BJ (cell line): ENCODE measurements at regions not wholly inside any gene's neighbourhood (a gene's known extent, or its start where the extent isn't known, plus 50 kb on each side); places are given as distances from the start of the nearest gene placed in this dataset.
A peak's percentile ranks its signal among the peaks of the same experiment; 100 is the strongest.
"Not testable (repeated sequence)": the region's sequence is repeated elsewhere in the genome, so short reads cannot be mapped to it uniquely, and the experiment has no call there.

Experiments
- CTCF ChIA-PET: fragments of 350-600 bp; formaldehyde crosslinking; extraction: SDS; loops from one replicate; lab custom pipeline; 2021; ENCODE audit warnings: antibody characterized with exemption, inconsistent platforms; lab: Yijun Ruan, JAX
- POLR2A ChIA-PET: fragments of 300-600 bp; sonication (Branson Sonifier 250); formaldehyde crosslinking; extraction: SDS; loops from one replicate; lab custom pipeline; 2021; ENCODE audit warnings: antibody characterized with exemption; lab: Charles Lee
- DNase-seq: peaks from one replicate; pipeline ENCODE4 v3.0.0-alpha.2; 2011; ENCODE audit warnings: low read depth
- H3K27me3 ChIP-seq: 2 replicates; pipeline ENCODE4 v1.6.0; 2011; ENCODE audit warnings: low read length; ENCODE audit not compliant: control insufficient read depth, insufficient read depth
- H3K36me3 ChIP-seq: 2 replicates; pipeline ENCODE4 v1.5.1; 2011; ENCODE audit warnings: low read length; ENCODE audit not compliant: control insufficient read depth, insufficient read depth
- H3K4me3 ChIP-seq: 2 replicates; pipeline ENCODE4 v1.5.1; 2011; ENCODE audit warnings: low read depth, mild to moderate bottlenecking, control low read depth, low read length
- TF ChIP-seq, protein P1 (sequence below): IDR thresholded peaks from 2 replicates; pipeline ENCODE4 v1.5.1; 2011; ENCODE audit warnings: low read depth, mild to moderate bottlenecking, control low read depth, inconsistent platforms, low read length, moderate library complexity; ENCODE audit not compliant: insufficient read depth

DNA sequence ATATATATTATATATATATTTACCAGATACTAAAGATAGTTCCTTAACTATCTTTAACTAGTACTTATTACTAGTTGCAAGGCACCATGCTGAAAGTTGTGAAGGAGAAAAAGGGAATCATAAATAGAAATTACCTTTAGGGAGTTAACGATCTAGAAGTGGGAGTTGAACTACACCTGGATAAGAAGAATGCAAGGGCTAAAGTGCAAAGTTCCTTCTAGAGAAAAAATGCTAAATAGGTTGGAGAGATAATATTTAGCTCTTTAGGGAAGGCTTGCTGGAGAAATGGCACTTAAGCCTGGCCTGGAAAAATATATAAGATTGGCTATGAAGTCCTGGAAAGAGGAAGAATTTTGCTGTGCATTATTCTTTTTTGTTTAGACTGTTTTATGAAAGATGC is 130.6 kb upstream of the IGSF10 start:
- no peak for DNase-seq
- TF ChIP-seq, protein P1, sequence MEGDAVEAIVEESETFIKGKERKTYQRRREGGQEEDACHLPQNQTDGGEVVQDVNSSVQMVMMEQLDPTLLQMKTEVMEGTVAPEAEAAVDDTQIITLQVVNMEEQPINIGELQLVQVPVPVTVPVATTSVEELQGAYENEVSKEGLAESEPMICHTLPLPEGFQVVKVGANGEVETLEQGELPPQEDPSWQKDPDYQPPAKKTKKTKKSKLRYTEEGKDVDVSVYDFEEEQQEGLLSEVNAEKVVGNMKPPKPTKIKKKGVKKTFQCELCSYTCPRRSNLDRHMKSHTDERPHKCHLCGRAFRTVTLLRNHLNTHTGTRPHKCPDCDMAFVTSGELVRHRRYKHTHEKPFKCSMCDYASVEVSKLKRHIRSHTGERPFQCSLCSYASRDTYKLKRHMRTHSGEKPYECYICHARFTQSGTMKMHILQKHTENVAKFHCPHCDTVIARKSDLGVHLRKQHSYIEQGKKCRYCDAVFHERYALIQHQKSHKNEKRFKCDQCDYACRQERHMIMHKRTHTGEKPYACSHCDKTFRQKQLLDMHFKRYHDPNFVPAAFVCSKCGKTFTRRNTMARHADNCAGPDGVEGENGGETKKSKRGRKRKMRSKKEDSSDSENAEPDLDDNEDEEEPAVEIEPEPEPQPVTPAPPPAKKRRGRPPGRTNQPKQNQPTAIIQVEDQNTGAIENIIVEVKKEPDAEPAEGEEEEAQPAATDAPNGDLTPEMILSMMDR: no peak
- Histone ChIP-seq H3K36me3 (no peaks in the 10 kb centered on the region), H3K27me3 (no peaks in the 10 kb centered on the region), H3K4me3 (no peak overlapping the region)
- ChIA-PET POLR2A (no interaction called here), CTCF (no interaction called here)

DNA sequence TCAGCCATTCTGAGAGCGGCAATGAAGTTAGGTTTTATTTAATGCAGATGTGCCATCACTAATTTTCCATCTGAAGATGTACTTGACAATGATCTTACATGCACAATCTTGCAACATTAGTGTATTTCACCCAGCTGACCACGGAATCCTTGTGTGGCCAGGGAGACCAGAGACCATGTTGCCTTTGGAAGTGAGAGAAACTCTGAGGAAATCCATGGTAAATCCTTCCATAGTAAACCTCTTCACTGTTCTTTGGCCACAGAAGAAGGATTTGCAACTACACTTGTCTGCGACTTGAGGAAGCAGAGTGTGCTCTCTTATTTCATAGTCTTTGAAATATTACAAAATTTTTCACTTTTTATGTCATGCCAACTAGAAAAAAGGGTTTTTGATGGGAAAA is 128.4 kb upstream of the IGSF10 start:
- DNase-seq: no peak
- Histone ChIP-seq H3K4me3 (no peak overlapping the region), H3K36me3 (no peaks in the 10 kb centered on the region), H3K27me3 (no peaks in the 10 kb centered on the region)
- ChIA-PET POLR2A (no interaction called here), CTCF (no interaction called here)
- TF ChIP-seq, protein P1: no peak

DNA sequence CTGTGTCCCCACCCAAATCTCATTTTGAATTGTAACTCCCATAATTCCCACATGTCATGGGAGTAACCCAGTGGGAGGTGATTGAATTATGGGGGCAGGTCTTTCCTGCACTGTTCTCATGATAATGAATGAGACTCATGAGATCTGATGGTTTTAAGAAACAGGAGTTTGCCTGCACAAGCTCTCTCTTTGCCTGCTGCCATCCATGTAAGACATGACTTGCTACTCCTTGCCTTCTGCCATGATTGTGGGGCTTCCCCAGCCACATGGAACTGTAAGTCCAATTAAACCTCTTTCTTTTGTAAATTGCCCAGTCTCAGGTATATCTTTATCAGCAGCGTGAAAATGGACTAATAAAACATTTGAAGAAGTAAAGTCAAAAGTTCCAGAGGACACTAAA is 126.8 kb upstream of the IGSF10 start:
- POLR2A ChIA-PET, H3K27me3 ChIP-seq, H3K4me3 ChIP-seq, DNase-seq, CTCF ChIA-PET, H3K36me3 ChIP-seq: not testable (repeated sequence)

DNA sequence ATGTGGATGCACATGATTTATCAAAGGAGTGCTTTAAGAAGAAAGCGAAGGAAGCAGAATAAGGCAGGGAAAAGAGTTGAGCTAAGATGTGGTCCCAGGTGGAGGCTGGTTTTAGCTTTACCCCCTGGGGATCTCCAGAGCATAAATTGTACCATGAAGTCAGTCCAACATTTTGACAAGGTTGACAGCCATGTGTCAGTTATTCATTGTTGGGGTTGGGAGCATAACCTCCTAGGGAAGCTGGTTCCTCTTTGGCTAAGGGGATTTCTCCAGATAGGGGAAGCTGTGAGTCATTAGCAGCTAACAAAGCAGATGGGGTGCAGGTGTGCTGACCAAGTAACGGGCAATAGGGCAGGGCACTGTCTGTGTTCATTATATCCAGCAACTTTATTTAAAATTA is 123.7 kb upstream of the IGSF10 start:
- H3K27me3 ChIP-seq: no peaks in the 10 kb centered on the region
- H3K36me3 ChIP-seq: no peaks in the 10 kb centered on the region
- no peak for DNase-seq
- no peak overlapping the region for H3K4me3 ChIP-seq
- TF ChIP-seq, protein P1: no peak
- CTCF ChIA-PET: interaction anchor here (0.9 to 1.6 kb wide), 2 partner anchors 12 to 16 kb away, joined by 3 read pairs; no protein-coding TSS in a partner anchor
- POLR2A ChIA-PET: no interaction called here

DNA sequence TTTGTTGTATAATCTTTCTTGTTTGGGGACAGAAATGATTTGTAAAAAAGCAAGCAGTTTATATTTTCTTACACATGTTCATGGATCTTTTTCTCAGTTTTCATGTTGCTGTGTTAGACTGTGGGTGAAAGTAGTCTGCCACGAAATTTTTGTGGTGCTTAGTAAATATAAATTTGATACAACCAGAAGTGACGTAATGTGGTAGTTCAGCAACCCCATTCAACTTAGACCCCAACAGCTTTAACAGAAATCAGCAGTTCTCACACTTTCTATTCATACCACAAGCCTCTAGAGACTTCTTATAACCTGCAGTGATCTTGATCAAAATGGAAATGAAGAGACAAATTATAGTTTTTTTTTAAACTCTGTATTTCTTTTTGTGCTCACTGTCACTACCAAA is 120.2 kb upstream of the IGSF10 start:
- Histone ChIP-seq H3K36me3 (no peaks in the 10 kb centered on the region), H3K4me3 (no peak overlapping the region), H3K27me3 (no peaks in the 10 kb centered on the region)
- DNase-seq: no peak
- ChIA-PET CTCF (no interaction called here), POLR2A (interaction anchor here (0.6 kb wide), 1 partner anchor 163 kb away, joined by 3 read pairs; no protein-coding TSS in a partner anchor)
- TF ChIP-seq, protein P1: no peak

DNA sequence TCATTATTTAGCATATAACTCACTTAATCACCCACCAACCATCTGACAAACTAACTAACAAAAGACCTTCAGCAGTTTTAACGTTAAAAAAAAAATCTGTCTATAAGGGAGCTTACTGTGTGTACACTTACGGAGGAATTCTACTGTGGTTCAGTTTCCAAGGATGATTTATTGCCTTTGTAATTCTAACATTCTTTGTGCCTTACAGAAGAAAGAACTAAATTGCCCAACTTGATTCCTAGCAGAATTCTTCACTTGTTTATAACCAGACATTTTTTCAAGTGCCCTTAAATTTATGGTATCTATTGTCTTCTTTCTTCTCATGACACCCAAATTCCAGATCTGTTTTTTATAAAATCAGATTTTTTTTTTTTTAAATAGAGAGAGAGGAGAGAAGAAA is 119.7 kb upstream of the IGSF10 start:
- DNase-seq: peak; percentile 62
- no peak overlapping the region for H3K4me3 ChIP-seq
- POLR2A ChIA-PET: interaction anchor here (0.6 kb wide), 1 partner anchor 164 kb away, joined by 3 read pairs; no protein-coding TSS in a partner anchor
- CTCF ChIA-PET: interaction anchor here (0.7 kb wide), 1 partner anchor 265 kb away, joined by 3 read pairs; no protein-coding TSS in a partner anchor
- H3K36me3 ChIP-seq: no peaks in the 10 kb centered on the region
- no peaks in the 10 kb centered on the region for H3K27me3 ChIP-seq
- TF ChIP-seq, protein P1: no peak
